HFFc6 (cell line): ENCODE measurements at regions not wholly inside any gene's neighbourhood (a gene's known extent, or its start where the extent isn't known, plus 50 kb on each side); places are given as distances from the start of the nearest gene placed in this dataset.
A peak's percentile ranks its signal among the peaks of the same experiment; 100 is the strongest.
"Not testable (repeated sequence)": the region's sequence is repeated elsewhere in the genome, so short reads cannot be mapped to it uniquely, and the experiment has no call there.

ENCODE experiments used
- DNase-seq: peaks from one replicate; pipeline ENCODE4 v3.0.0-alpha.2; 2018
- H3K27ac Mint-ChIP-seq: 2 replicates; pipeline ENCODE4 v1.8.0; 2020; ENCODE audit warnings: mild to moderate bottlenecking, mixed read lengths
- H3K27me3 Mint-ChIP-seq: 2 replicates; pipeline ENCODE4 v1.8.0; 2021; ENCODE audit warnings: mild to moderate bottlenecking, moderate library complexity, mixed read lengths; ENCODE audit not compliant: insufficient read depth
- H3K36me3 Mint-ChIP-seq: 2 replicates; pipeline ENCODE4 v1.8.0; 2021; ENCODE audit warnings: low read depth, mixed read lengths
- H3K4me1 Mint-ChIP-seq: 2 replicates; pipeline ENCODE4 v1.8.0; 2020; ENCODE audit warnings: low read depth, mixed read lengths
- H3K4me3 Mint-ChIP-seq: 2 replicates; pipeline ENCODE4 v1.8.0; 2020; ENCODE audit warnings: mild to moderate bottlenecking, moderate library complexity, mixed read lengths
- H3K9me3 Mint-ChIP-seq: 2 replicates; pipeline ENCODE4 v1.8.0; 2020; ENCODE audit warnings: mild to moderate bottlenecking, mixed read lengths
- TF ChIP-seq, protein P1 (sequence below): fragments of 200-600 bp; sonication (generic); IDR thresholded peaks from 2 replicates; pipeline ENCODE4 v1.5.0; 2021; ENCODE audit warnings: antibody characterized with exemption, mild to moderate bottlenecking

DNA sequence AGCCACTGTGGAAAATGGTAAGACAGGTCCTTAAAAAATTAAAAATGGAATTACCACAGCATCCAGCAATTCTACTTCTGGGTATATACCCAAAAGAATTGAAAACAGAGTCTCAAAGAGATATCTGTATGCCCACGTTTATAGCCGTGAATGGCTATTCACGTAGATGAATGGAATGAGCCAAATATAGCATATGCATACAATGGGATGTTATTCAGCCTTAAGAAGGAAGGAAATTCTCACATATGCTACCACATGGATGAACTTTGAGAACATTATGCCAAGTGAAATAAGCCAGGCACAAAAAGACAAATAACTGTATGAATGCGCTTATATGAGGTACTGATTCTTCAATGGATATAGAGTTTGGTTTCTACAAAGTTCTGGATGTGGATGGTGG, 134.5 kb upstream of the KCNE2 start:
- Mint-ChIP-seq H3K27me3 (peaks cover 18% of the 10 kb centered on the region), H3K27ac (no peak overlapping the region), H3K4me3 (no peak overlapping the region), H3K4me1 (no peaks in the 10 kb centered on the region), H3K9me3 (no peaks in the 10 kb centered on the region), H3K36me3 (no peaks in the 10 kb centered on the region)
- TF ChIP-seq, protein P1, sequence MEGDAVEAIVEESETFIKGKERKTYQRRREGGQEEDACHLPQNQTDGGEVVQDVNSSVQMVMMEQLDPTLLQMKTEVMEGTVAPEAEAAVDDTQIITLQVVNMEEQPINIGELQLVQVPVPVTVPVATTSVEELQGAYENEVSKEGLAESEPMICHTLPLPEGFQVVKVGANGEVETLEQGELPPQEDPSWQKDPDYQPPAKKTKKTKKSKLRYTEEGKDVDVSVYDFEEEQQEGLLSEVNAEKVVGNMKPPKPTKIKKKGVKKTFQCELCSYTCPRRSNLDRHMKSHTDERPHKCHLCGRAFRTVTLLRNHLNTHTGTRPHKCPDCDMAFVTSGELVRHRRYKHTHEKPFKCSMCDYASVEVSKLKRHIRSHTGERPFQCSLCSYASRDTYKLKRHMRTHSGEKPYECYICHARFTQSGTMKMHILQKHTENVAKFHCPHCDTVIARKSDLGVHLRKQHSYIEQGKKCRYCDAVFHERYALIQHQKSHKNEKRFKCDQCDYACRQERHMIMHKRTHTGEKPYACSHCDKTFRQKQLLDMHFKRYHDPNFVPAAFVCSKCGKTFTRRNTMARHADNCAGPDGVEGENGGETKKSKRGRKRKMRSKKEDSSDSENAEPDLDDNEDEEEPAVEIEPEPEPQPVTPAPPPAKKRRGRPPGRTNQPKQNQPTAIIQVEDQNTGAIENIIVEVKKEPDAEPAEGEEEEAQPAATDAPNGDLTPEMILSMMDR = no peak
- no peak for DNase-seq

DNA sequence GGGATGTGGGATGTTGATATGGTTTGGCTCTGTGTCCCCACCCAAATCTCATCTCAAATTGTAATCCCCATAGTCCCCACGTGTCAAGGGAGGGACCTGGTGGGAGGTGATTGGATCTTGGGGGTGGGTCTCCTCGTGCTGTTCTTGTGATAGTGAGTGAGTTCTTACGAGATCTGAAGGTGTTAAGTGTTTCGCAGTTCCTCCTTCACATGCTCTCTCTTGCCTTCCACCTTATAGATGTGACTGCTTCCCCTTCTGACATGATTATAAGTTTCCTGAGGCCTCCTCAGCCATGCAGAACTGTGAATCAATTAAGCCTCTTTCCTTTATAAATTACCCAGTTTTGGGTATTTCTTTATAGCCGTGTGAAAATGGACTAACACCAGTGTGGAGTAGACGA, 130.1 kb upstream of the KCNE2 start:
- not testable (repeated sequence) for H3K36me3 Mint-ChIP-seq, H3K9me3 Mint-ChIP-seq, H3K4me1 Mint-ChIP-seq, DNase-seq, H3K4me3 Mint-ChIP-seq, H3K27ac Mint-ChIP-seq
- H3K27me3 Mint-ChIP-seq = peaks cover 20% of the 10 kb centered on the region

DNA sequence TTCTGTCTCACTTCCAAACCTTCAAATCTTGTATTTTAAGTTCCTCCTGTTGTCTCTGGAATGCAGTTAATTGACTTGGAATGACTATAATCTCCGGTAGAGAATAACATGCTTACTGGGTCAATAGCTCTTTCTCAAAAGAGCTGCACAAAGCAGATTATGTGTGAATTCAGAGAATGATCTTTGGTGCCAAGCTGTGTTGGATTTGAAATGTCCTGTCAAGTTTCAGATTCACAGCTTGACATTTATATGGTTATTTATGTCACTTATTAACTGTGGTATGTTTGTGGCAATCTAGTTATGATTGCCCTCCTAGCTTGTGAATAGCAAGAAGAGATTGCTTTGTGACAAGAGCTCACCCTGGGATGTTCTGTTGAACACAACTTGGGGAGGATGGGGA, 128.3 kb upstream of the KCNE2 start:
- Mint-ChIP-seq H3K36me3 (no peaks in the 10 kb centered on the region), H3K4me3 (no peak overlapping the region), H3K9me3 (peaks cover 8% of the 10 kb centered on the region), H3K27me3 (peaks cover 28% of the 10 kb centered on the region), H3K4me1 (no peaks in the 10 kb centered on the region), H3K27ac (no peak overlapping the region)
- TF ChIP-seq, protein P1 = no peak
- DNase-seq = no peak

DNA sequence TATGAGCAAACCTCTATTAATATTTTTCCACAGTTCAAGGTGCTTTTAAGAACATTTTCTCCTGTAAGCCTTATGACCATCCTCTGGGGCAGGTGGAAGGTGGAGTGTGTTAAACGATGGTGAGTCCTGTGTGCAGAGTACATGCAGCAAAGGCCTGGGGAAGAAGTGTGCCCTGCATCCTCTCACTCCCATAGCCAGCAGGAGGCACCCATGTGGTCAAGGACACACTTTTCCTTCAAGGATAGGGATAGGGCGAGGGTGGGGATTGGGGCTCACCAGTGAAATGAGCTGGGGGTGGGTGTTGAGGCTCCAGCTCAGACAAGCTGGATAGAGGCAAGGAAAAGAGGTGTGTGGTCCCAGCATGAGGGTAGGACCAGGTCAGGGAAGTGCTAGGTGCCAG, 120.8 kb upstream of the KCNE2 start:
- peaks cover 6% of the 10 kb centered on the region; the same call in 1 of the 2 replicates for H3K9me3 Mint-ChIP-seq
- TF ChIP-seq, protein P1 = no peak

DNA sequence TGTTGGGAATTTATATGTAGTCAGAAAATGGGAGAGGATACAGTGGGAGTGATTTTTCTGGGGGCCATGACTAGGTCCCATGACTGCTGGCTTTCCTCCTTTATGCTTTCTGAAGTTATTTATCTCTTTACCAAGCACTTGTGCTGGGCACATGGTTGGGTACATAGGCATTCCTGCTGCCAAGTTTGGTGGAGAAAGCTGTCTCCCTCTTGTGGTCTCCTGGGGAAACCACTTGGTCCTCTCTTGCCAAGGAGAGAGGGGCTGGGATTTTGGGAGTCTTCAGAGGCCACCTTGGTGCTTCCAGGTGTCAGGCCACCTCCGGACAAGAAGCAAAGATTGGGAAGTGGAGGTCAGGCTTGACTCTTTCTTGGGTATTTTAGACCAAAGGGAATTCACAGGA, 120.2 kb upstream of the KCNE2 start:
- no peak overlapping the region for H3K27ac Mint-ChIP-seq
- H3K36me3 Mint-ChIP-seq = no peaks in the 10 kb centered on the region
- peaks cover 25% of the 10 kb centered on the region for H3K27me3 Mint-ChIP-seq
- no peak overlapping the region for H3K4me3 Mint-ChIP-seq
- H3K4me1 Mint-ChIP-seq = no peaks in the 10 kb centered on the region
- TF ChIP-seq, protein P1 = peak; percentile 72
- H3K9me3 Mint-ChIP-seq = peaks cover 6% of the 10 kb centered on the region; the same call in 1 of the 2 replicates
- DNase-seq = no peak

More for the DNA sequence above, 120.8 kb upstream of the KCNE2 start:
- Mint-ChIP-seq H3K4me1 (no peaks in the 10 kb centered on the region), H3K36me3 (no peaks in the 10 kb centered on the region), H3K4me3 (no peak overlapping the region), H3K27me3 (peaks cover 28% of the 10 kb centered on the region), H3K27ac (no peak overlapping the region)
- DNase-seq = no peak

DNA sequence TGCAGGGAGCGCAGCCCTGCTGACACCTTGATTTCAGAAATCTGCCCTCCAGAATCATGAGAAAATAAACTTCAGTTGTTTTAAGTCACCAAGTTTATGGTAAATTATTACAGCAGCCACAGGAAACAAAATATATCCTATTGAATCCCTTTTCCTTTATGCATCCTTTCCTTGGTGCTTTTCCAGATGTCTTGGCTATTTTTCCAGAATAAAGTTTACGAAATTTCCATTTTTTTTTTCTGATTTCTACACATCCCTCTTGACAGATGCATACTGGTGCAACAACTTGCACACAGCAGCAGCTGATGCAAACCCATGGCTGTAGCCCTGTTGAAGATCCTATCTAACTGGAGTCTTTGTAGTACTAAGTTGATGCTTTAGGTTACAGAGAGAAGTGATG, 111.1 kb upstream of the KCNE2 start:
- Mint-ChIP-seq H3K36me3 (no peaks in the 10 kb centered on the region), H3K9me3 (peaks cover 8% of the 10 kb centered on the region), H3K27me3 (peaks cover 17% of the 10 kb centered on the region), H3K27ac (no peak overlapping the region), H3K4me1 (no peaks in the 10 kb centered on the region), H3K4me3 (no peak overlapping the region)
- TF ChIP-seq, protein P1 = no peak
- no peak for DNase-seq
